T47D (cell line): ENCODE measurements at regions not wholly inside any gene's neighbourhood (a gene's known extent, or its start where the extent isn't known, plus 50 kb on each side); places are given as distances from the start of the nearest gene placed in this dataset.

Experiments used
- DNase-seq, 2 experiments: peaks; one replicate each; pipeline versions ENCODE4 v3.0.0 to v3.0.0-alpha.2; 2011 to 2012; ENCODE audit warnings: low read depth in 1 of 2, low spot score in 1 of 2
- JUND ChIP-seq: IDR thresholded peaks from 2 replicates; pipeline ENCODE4 v1.6.1; 2012; ENCODE audit warnings: low read depth
- in situ Hi-C: cut with HindIII; loops from 2 replicates; pipeline ENCODE4 v1.10.0; 2016; ENCODE audit warnings: low sequenced_read_pairs, low pct_unique_long_range_greater_than_20kb

DNA sequence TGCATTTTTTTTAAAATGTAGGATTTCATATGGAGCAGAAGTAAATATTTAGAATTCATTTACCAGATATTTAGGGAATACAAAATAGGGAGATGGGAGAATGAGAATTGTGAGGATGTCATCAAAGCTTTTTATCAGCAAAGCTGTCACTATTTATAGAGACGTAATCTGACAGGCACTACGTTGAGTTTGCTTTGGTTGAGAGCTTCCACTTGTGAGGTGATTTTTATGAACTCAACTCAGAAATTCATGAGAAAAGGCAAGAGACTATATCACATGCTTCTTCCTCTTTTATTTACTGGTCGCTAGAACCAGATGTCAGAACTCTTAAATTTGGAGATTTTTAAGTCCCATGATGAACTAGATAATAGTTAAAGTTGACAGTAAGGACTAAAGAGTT is 211.2 kb downstream of the GBA3 start:
- no peak for TF ChIP-seq JUND
- in situ Hi-C loops, result no loop called here
- no peak for DNase-seq

DNA sequence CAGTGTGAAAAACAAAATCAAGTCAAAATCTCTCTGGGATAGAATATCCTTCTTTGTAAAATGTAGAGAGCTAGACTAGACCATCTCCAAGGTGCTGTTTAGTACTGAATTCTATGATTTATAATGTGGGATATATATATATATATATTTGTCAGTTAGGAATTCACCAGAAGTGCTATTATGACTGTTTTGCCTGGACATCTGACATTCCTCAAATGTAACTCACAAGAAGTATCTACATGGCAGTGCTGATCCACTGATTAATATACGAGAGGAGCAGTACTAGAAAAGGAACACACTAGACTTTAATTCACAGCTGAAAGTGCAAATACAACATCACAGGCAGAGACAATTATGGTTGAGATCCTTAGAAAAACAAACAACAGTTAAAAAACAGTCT is 208.9 kb downstream of the GBA3 start:
- in situ Hi-C loops, result no loop called here
- DNase-seq, result no peak
- TF ChIP-seq JUND, result no peak

DNA sequence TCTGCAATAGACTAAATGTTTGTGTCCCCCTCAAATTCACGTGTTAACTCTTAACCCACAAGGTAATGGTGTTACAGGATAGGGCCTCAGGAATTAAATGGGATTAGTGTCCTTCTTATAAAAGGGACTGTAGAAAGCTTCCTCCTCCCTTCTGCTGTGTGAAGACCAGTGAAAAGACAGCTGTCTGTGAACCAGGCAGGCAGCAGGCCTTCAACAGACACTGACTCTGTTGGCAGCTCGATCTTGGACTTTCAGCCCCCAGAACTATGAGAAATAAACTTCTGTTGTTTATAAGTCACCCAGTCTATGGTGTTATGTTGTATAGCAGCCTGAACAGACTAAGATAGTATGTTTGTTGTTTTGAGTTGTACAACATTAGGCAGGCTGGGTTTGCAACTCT is 208.1 kb downstream of the GBA3 start:
- DNase-seq, result no peak

DNA sequence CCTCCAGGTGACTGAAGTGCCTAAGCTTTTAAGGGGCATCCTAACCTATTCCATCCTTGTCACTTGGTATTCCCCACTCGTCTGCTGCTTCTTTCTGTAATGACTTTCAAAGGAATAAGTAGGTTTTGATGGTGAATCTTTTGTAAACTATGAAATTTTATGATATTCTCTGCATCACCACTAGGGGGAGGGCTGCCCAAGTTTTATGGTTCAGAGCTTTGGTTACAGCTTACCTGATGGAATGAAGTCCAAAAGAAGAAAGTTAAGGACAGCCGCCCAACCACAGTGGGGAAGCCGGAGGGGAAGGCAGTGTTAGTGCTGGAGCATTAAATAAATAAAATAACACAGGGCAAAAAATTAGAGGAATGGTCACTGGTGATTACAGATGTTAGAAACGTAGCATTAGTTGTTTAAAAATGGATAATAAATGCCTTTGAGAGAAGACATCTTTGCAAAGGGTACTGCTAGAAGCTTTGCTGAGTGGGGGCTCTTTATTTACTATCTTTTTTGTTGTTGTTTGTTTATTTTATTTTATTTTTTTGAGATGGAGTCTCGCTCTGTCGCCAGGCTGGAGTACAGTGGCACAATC is 204.9 kb downstream of the GBA3 start:
- in situ Hi-C loops, result no loop called here
- no peak for TF ChIP-seq JUND
- DNase-seq, result peak; percentile 9 to 57

More for the DNA sequence above, 208.1 kb downstream of the GBA3 start:
- in situ Hi-C loops, result no loop called here
- no peak for TF ChIP-seq JUND

DNA sequence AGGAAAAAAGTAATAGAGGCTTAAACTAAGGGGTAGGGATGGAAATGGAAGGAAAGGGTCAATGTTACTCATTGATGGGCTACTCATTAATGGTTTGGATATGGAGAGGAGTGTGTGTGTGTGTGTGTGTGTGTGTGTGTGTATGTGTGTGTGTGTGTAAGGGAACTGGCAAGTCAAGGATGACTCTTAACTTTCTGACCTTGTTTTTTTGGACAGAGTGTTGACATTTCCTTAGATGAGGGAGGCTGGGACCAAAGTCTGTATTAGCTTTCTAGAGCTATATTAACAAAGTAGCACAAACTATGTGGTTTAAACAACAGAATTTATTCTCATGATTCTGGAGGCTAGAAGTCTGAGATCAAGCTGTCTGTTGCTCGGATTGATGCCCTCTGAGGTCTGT is 202.7 kb downstream of the GBA3 start:
- no peak for DNase-seq
- TF ChIP-seq JUND, result no peak
- in situ Hi-C loops, result no loop called here

DNA sequence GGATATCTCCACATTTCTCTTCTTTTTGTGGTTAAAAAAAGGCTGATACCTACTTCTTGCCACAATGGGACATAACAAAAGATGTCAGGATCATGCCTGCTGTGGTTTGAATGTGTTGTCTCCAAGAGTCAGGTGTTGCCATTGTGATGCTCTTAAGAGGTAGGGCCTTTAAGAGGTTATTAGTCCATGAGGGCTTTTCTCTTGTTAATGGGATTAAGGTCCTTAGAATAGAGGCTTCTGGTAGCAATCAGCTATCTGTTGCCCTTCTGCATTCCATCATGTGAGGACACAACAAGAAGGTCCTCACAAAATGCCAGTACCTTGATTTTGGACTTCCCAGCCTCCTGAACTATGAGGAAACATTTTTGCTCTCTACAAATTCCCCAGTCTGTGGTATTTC is 191.4 kb downstream of the GBA3 start:
- no peak for TF ChIP-seq JUND
- DNase-seq, result no peak
- in situ Hi-C loops, result no loop called here

DNA sequence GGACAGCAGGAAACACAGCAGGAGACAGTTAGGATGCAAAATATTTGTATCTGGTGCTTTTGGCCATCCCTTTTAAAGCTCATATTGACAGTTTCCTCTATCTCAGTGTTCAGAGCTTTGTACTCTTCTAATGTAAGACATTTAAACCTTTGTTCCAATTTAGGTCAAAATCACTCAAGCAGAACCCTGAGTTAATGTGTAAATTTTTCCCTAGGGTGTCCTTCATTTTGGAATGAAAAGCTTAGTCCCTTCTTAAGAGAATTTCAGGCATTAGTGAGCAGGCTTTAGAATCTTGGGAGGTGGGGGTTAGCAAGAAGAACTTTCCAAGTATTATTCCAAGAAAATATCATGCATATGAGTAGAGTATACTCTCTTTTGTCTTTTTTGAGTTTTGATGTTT is 188.7 kb downstream of the GBA3 start:
- in situ Hi-C loops, result no loop called here
- DNase-seq, result no peak
- no peak for TF ChIP-seq JUND

DNA sequence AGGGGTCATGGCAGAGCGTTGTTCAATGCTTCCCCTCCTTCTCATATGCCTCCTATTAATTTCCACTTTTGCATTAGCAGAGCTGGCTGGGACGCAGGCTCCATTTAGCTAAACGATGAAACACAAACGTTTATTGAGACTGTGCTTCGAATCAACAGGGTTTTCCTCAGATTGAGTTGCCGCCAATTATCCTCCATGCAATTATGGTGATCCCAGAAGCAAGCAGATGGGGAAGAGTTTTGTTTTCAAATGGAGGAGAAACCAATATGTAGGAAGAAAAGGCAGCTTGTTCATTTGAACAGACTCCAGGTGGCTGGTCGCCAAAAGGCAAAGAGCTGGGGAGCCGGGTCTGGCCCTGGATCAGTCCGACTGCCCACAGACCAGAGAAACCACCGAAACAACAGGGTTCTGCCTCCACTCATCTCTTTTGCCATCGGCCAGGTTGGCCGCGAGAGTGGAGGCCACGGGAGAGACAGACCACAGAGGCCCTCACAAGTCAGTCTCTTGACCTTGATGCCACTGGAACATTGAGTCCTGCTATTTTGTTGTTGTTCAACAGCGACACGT is 184.8 kb downstream of the GBA3 start:
- in situ Hi-C loops, result no loop called here
- no peak for DNase-seq

DNA sequence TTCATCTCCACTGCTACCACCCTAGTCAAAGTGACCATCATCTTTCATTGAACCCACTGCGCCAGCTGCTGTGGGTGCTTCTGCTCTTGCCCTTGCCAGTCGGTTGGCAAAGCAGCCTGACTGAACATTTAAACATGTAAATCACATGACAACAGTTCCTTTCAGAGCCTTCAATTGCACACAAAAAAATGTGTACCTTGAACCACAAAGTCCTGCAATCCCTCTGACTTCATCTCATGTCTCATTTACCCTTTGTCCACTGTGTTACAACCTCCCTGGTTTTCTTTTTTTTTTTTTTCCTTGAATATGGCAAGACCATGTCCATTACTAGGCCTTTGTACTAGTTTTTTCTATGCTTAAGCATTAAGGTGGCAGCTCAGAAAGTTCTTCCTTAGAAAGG is 183.5 kb downstream of the GBA3 start:
- in situ Hi-C loops, result no loop called here
- TF ChIP-seq JUND, result no peak
- no peak for DNase-seq

More for the DNA sequence above, 184.8 kb downstream of the GBA3 start:
- no peak for TF ChIP-seq JUND

DNA sequence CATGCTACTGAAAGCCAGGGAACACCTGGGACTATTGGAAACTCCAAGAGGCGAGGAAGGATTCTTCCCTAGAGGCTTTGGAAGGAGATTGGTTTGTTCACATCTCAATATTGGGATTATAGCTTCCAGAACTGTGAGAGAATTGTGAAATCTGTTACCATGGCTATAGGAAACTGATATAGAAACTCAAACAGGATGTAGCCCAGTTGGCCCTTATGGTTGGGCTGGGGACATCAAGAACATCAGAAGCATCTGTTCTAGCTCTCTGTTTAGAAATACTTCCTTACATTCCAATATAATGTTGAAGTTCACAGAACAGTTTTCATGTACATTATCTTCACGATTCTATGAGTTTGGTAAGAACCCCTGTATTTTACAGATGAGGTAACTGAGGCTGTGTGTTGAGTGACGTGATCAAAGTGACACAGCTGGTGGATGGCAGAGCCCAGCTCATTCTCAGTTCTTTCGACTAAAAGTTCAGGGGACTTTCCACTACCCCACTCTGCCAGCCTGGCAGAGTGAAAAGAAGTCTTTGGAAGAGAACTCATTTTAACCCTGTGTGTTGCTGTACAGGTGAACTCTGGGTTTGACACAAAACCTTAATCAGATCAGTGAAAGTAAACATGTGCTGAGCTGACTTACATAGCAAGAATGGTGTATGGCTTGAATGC is 183.0 kb downstream of the GBA3 start:
- no peak for TF ChIP-seq JUND
- no peak for DNase-seq
- in situ Hi-C loops, result no loop called here

DNA sequence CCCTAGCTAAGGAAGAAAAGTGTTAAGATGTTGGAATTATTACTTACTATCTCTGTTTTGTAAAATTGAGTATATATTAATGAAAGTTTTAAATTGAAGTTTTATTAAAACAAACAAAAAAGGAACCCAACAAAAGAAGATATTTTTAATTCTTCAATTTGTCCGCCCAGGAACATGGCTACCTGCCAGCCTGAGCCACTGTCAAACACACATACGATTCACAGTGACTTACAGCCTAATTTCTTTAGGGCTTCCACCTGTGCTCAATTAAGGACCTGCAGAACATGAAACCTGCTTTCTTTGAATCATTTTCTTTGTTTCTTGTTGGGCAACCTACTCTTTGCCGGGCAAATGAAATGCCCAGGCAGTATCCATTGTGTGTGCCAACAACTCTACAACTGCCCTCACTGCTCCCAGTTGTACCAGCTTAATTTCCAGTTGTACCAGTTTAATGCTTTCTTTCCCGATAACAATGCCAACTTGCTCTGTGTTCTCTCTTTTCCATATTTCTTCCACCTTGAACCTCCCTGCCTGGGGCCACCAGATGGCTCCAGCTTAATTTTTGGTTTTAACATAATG is 181.7 kb downstream of the GBA3 start:
- in situ Hi-C loops, result no loop called here
- peak in 1 of 2 experiments; percentile 46 for DNase-seq
- no peak for TF ChIP-seq JUND

DNA sequence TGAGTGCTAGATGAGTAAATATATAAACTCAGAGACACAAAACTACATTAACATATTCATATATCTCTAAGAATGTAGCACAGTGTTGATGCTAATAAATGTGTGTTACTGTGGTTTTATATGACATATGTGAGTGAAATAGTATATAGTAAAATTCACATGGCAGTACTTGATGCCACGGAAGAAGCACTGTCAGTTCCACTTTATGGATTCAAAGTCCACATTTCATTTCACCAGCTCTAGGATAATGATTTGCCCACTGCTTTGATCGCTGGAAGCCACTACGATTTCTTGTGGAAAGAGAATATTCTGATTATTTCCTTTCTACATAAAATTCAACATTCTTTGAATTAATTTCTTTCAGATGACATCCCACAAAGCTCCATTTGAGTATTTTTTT is 181.2 kb downstream of the GBA3 start:
- no peak for TF ChIP-seq JUND
- DNase-seq, result no peak
- in situ Hi-C loops, result no loop called here

DNA sequence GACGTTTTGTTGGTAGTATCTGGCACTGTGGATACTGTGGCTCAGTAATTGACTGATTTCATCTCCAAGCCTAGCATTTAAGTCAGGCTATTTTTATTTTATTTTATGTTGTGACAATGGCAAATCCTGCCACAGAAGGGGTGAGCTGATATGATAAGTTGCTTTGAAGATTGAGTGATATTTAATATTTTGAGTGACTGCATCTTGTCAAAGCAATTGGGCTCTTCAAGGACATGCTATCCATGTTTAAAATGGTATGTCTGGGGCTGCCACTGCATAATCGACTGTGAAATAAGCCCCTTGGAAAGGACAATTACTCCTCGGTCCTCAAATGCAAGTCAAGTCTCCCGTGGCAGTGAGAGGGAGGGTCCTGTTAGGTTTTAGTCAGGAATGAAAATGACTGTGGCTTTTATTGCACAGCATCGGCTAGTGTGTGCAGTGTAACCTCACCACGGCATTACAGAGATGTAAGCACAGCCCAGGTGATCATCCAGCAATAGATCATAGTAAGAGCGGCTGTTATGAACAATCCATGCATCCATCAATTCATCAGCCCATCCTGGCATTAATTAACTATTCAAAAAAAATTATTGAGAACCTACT is 178.2 kb downstream of the GBA3 start:
- no peak for DNase-seq
- TF ChIP-seq JUND, result no peak
- in situ Hi-C loops, result no loop called here

DNA sequence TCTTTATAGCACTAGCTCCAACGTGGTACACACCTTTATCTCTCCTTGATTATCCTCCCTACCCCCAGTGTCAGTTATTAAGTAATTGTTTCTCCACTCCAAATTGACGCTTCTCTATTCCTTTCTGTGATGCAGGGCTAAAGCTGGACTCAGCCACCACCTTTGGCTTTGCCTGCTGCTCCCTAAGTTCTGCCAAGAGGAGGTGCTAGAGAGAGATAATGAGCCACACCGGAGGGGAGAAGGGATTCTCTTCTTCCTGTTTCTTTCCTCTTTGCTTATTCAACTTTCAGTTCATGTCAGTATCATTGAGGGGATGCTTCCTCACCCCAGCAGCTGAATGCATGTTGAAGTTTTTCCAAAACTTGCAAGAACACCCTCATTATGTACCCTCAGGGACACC is 176.5 kb downstream of the GBA3 start:
- DNase-seq, result no peak
- no peak for TF ChIP-seq JUND
- in situ Hi-C loops, result no loop called here
